ENCODE measurements at regions not wholly inside any gene's neighbourhood (a gene's known extent, or its start where the extent isn't known, plus 50 kb on each side); places are given as distances from the start of the nearest gene placed in this dataset.

DNA sequence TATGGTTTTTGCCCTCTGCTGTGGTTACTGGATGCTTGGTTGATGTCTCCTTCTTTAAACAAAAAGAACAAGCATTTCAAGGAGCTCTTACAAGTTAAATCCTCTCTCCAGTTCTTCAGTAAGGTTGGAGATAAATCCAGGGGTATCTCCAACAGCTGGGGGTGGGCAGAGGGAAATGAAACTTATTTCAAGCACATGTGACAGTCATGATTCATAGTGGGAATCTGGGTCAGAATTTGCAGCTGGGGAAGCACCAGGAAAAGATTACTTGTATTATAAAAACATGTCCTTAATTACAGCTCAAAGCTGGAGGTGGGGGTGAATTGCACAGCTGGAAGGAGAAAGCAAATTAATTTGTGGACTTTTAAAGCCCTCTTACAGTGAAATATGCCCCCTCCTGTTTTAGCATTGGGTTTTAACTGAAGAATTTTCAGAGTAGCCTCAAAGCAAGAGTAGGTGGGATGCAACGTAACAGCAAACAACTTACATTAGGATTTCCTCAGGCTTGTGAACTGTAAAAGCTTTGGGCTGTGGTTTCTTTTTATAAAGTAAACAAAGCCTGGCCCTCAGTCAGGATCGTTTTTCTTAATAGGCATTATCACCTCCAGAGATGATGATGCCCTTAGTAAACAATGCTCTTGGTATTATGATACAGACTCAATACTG lies 596.4 kb downstream of the NYAP2 start:
- no peaks in the 10 kb centered on the region for H3K36me3 ChIP-seq
- TF ChIP-seq, protein P1, sequence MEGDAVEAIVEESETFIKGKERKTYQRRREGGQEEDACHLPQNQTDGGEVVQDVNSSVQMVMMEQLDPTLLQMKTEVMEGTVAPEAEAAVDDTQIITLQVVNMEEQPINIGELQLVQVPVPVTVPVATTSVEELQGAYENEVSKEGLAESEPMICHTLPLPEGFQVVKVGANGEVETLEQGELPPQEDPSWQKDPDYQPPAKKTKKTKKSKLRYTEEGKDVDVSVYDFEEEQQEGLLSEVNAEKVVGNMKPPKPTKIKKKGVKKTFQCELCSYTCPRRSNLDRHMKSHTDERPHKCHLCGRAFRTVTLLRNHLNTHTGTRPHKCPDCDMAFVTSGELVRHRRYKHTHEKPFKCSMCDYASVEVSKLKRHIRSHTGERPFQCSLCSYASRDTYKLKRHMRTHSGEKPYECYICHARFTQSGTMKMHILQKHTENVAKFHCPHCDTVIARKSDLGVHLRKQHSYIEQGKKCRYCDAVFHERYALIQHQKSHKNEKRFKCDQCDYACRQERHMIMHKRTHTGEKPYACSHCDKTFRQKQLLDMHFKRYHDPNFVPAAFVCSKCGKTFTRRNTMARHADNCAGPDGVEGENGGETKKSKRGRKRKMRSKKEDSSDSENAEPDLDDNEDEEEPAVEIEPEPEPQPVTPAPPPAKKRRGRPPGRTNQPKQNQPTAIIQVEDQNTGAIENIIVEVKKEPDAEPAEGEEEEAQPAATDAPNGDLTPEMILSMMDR (IDR thresholded peaks at IDR 0.05; ENCODE audit: low read depth, low read length), result no peak
- no peak for DNase-seq

DNA sequence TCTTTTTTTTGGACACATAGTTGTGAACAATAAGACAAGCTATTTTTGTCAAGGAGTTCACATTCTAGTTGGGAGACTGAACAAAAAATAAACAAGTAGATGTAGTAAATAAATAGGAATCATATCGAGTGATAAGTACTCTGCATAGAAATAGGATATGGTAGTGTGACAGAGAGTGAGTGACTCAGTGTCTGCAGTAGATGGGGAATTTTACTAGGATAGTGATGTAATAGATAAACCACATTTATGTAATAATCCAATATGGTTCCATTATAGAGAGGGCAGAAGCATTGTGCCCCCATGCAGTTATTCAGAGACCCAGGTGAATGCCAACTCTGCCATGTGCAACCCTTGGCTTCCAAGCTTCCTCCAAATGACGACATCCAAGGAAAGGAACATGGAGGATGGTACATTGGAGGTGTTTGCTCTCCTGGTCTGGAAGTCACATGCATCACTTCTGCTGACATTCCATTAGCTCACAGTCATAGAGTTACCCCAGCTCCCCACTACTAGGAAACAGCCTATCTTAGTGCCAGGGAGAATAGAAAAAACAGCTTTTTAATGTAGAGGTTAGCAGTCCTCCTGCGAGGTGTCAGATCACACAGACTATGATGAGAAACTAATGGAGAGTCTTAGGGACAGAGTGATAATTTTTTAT lies 595.4 kb downstream of the NYAP2 start:
- no peaks in the 10 kb centered on the region for H3K27me3 ChIP-seq (ENCODE audit: insufficient read depth, low read depth, severe bottlenecking)
- no peaks in the 10 kb centered on the region for H3K9me3 ChIP-seq (ENCODE audit: severe bottlenecking)
- no peaks in the 10 kb centered on the region for H3K36me3 ChIP-seq
- DNase-seq, result no peak
- no peak overlapping the region for H3K4me3 ChIP-seq (ENCODE audit: low read depth, low read length)
- TF ChIP-seq, protein P1 (IDR thresholded peaks at IDR 0.05; ENCODE audit: low read depth, low read length), result no peak
- H3K27ac ChIP-seq, result no peak overlapping the region

More for the DNA sequence above, 596.4 kb downstream of the NYAP2 start:
- no peak overlapping the region for H3K27ac ChIP-seq
- no peaks in the 10 kb centered on the region for H3K27me3 ChIP-seq (ENCODE audit: insufficient read depth, low read depth, severe bottlenecking)
- no peak overlapping the region for H3K4me3 ChIP-seq (ENCODE audit: low read depth, low read length)
- H3K9me3 ChIP-seq (ENCODE audit: severe bottlenecking), result no peaks in the 10 kb centered on the region

DNA sequence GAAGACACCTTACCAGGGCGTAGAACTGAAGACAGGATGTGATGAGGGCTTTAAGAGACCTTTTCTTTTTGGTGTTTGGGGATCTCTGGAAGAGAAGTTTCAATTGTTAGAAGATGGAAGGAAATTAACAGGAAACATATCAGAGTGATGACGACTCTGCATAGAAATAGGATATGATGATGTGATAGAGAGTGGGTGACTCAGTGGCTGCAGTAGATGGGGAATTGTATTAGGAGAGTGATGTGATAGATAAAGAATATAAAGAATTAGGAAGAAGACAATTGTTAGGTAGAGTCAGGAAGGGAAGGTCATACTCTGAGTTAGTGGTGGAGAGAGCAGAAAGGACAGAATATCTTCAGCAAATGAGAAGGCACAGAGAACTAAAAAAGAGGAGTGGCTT lies 593.9 kb downstream of the NYAP2 start:
- Histone ChIP-seq H3K9me3 (ENCODE audit: severe bottlenecking) (no peaks in the 10 kb centered on the region), H3K27ac (no peak overlapping the region), H3K4me3 (ENCODE audit: low read depth, low read length) (no peak overlapping the region), H3K27me3 (ENCODE audit: insufficient read depth, low read depth, severe bottlenecking) (no peaks in the 10 kb centered on the region), H3K36me3 (no peaks in the 10 kb centered on the region)
- TF ChIP-seq, protein P1 (IDR thresholded peaks at IDR 0.05; ENCODE audit: low read depth, low read length), result no peak
- no peak for DNase-seq

DNA sequence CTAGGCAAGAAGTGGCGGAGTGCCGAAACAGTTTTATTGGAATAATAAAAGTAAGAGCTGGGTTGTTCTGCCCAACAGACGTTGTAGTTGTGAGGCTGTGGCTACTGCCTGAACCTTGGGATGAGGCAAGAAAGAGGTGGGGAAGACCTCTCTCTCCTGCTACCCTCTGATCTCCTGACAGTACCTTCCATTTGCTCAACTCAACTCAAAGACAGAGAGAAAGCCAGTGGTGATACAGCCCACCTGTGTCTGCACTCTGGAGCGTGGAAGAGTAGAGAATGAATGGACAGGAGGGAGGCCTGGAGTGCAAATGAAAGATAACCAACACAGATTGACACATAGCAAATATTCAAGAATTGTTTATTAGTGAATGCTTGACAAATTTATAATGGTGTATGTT lies 590.3 kb downstream of the NYAP2 start:
- Histone ChIP-seq H3K27me3 (ENCODE audit: insufficient read depth, low read depth, severe bottlenecking) (no peaks in the 10 kb centered on the region), H3K4me3 (ENCODE audit: low read depth, low read length) (no peak overlapping the region), H3K36me3 (no peaks in the 10 kb centered on the region), H3K9me3 (ENCODE audit: severe bottlenecking) (no peaks in the 10 kb centered on the region), H3K27ac (no peak overlapping the region)
- DNase-seq, result no peak
- TF ChIP-seq, protein P1 (IDR thresholded peaks at IDR 0.05; ENCODE audit: low read depth, low read length), result no peak

DNA sequence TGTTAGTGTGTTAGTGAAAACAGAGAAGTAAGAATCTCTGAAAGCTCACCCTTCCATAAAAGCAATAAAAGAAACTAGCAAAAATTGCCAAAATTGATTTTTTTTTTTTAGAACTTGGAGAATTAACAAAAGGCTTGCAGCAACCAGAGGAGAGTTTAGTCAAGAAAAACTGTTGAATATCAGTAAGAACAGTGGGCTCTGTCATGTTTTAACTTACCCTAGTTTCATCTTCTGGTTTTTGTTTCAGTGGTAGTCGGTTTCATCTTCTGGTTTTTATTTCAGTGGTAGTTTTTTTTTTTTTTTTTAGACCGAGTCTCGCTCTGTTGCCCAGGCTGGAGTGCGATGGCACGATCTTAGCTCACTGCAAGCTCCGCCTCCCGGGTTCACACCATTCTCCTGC lies 580.9 kb downstream of the NYAP2 start:
- TF ChIP-seq, protein P1 (IDR thresholded peaks at IDR 0.05; ENCODE audit: low read depth, low read length), result no peak
- Histone ChIP-seq H3K27me3 (ENCODE audit: insufficient read depth, low read depth, severe bottlenecking) (no peaks in the 10 kb centered on the region), H3K27ac (no peak overlapping the region), H3K36me3 (no peaks in the 10 kb centered on the region), H3K9me3 (ENCODE audit: severe bottlenecking) (no peaks in the 10 kb centered on the region), H3K4me3 (ENCODE audit: low read depth, low read length) (no peak overlapping the region)
- DNase-seq, result no peak

All from WERI-Rb-1 (cell line).